Stimulated activated CD4-positive, alpha-beta T cell treated with anti-CD3 and anti-CD28 coated beads, TNF-alpha, amount 100 ng/mL, for 48 hours (primary cell): ENCODE measurements at regions not wholly inside any gene's neighbourhood (a gene's known extent, or its start where the extent isn't known, plus 50 kb on each side); places are given as distances from the start of the nearest gene placed in this dataset.
"Not testable (repeated sequence)": the region's sequence is repeated elsewhere in the genome, so short reads cannot be mapped to it uniquely, and the experiment has no call there.

Experiments used
- DNase-seq, 3 donors: peaks; one replicate each; pipeline ENCODE4 v3.0.0-alpha.2; 2020; ENCODE audit warnings: low read depth in 3 of 3

DNA sequence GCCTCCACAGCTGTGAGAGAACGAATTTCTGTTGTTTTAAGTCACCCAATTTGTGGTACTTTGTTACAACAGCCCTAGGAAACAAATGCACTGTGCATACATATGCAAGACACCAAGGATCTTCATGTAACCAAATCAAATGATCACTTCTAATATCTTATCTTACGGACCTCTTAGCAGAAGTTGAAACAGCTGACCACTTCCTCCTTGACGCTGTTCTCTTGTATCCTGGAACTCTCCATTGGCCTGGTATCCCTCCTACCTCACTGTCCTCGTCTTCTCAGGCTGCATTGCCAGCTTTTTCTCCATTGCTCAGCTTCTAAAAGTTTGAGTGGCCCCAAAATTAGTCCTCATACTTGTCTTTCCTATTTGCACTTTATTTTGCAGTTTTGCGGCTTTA, 200.4 kb downstream of the DLEU7 start:
- no peak for DNase-seq

DNA sequence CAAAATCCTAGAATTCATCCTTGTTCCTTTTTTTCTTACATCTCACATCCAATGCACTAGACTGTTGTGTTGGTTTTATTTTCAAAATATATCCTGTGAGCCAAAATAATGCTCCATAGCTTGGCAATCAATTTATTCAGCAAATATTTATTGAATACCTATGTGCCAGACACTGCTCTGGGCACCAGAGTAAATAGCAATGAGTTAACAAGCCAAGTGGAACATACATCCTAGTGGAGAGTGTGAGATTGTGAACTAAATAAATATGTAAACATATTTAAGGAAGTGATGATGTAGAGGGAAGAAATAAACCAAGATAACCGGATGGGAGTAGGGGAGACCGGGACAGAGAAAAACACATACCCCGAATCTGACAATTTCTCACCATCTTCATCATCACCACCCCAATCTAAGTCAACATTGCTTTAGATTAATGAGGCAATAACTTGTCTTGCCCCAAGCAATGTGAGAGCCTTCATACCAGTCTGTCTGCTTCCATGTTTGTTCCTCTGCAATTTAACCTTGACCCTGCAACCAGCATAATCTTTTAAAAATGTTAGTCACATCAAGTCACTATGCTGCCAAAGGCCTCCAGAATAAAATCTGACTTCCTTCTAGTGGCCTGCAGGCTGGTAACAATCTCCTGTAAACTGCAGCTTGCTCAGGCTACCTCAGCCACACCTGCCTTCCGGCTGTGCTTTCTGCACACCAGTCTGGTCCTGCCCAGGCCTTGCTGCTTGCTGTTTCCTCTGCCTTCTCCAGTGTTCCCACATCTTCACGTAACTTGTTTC, 199.2 kb downstream of the DLEU7 start:
- DNase-seq = no peak

DNA sequence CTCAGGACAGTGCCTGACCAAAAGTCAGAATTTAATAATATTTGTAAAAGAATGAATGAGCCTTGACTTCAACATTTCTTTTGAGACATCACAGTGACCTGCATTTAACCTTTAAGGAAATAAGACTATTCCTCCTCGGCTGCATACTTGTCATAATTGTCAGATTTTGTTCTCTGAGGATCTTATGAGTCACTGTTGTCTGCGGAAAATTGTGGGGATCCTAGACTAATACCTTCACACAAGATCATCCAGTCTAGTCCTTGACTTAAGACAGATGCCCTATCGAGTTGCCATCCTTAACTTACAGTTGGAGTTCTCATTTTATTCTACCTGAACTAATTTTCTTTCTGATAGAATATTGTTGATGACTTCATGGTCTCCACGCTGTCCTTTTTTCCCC, 198.4 kb downstream of the DLEU7 start:
- DNase-seq = no peak

DNA sequence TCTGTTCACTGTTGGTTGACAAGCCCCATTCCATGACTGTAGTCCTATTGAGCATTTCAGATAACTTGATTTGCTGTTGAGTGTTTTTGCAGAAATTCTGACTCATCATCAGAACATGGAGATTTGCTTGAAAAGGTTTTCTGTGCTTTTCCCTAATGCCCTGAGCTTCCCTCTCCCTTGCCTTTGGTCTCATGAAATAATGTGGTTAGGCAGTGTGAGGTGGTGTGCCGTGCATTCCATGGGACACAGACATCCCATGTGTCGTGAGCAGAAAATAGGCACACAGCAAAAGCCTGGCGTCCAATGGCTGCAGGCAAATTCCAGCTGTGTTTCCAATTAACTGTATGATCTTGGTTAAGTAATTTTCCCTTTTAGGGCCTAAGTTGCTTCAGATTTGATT, 197.4 kb downstream of the DLEU7 start:
- DNase-seq = no peak

DNA sequence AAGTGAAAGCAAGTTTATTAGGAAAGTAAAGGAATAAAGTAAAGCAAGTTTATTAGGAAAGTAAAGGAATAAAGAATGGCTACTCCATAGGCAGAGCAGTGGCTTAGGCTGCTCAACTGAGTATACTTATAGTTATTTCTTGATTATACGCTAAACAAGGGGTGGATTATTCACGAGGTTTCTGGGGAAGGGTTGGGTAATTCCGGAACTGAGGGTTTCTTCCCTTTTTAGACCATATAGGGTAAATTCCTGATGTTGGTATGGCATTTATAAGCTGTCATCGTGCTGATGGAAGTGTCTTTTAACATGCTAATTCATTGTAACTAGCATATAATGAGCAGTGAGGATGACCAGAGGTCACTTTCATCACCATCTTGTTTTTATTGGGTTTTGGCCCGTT, 194.3 kb downstream of the DLEU7 start:
- no peak for DNase-seq

DNA sequence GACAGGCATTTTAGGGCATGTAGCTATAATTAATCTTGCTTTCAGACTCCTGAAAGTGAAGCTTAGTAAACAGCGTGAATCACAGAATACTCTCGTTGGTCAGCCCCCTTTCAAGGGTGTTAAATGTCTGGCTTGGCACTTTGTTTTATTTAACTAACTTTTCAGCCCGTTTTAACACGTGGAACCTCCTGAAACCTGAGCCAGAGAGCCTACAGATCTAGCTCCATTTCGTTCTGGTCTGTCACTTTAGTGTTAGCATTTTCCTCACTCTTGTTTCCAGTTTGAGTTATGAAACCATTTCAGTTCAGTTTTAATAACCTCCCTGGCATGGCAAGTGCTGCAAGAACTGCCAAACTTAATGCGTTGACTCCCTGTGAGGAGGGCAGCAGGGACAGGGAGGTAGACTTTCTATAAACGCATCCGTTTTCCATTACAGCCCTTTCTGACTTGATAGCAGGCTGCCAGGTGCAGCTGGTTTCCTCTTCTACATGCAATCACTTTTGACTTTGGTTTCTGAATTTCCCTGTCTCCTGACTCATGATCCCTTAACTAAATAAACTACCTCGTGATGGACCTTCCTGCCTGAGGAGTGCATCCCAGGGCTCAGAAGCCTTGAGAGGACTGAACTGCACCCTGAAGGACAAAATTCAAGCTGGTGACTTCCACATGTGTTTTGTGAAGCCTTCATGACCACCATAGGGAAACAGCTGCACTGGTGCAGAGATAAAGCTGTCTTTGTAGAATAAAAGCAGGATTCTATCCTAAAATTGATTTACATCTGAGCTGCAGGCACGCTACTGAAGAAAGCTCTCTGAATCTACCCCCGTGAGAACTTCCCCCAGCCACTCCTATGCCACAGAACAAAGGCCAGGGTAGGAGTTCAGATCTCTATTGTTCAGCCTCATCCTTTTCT, 192.6 kb downstream of the DLEU7 start:
- DNase-seq = no peak

DNA sequence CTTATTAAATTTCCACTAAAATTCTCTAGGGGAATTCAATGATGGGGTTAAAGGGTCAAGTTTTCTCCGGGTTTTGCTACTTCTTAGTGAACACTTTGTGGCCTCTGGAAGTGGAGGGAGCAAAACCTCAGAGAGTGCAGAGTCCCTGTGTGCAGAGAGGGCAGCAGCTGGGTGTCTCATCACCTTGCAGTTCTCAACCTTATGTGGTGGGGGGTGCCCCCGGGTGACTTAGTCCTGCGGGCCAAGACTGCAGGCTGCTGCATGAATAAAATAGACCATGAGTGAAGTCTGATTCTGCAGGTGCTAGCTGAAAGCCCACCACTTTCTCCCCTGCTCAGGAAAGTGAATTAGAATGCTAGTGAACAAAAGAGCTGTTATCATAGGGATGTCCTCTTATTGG, 191.6 kb downstream of the DLEU7 start:
- DNase-seq = no peak

DNA sequence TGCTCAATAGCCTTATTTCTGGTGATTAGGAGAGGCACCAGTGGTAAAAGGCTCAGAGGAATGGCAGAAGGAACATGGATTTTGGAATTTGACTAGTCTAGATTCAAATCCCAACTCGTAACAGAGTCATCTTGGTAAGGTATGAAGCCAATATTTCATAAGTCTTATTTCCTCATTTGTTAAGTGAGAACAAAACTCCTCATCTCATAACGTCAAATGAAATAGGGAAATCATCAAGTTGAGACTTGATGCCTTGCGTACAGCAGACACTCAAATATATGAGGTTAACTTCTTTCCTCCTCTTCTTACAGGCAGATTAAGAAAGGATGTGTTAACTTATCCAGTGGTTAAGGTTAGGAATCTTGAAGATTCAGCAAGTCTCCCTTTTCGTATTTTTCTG, 189.2 kb downstream of the DLEU7 start:
- DNase-seq = no peak

DNA sequence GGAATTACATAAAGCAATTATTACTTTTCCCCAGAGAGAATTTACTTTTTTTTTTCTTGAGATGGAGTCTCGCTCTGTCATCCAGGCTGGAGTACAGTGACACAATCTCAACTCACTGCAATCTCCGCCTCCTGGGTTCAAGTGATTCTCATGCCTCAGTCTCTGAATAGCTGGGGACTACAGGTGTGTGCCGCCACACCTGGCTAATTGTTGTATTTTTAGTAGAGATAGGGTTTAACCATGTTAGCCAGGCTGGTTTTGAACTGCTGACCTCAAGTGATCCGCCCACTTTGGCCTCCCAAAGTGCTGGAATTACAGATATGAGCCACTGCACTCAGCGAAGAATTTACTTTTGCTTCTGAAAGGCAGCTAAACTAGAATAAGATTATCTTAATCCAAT, 181.6 kb downstream of the DLEU7 start:
- DNase-seq = not testable (repeated sequence)

DNA sequence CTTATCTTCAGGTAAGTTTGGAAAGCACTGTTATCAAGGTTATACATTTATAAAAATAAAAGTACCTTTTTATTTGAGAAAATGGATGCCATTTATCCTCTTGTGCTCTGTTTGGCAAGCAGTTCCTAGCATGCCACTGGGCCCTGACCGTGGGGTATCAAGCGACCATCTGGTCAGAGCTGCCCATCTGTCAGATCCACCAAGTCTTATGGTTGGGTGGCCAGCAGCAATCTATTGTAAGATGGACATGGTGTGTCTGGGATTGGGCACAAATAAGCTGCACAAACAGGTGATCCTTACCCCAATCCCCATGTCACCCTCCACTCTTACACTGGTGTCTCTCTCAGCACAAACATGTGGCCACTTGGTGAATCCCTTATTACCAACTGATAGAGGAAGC, 178.5 kb downstream of the DLEU7 start:
- DNase-seq = no peak

DNA sequence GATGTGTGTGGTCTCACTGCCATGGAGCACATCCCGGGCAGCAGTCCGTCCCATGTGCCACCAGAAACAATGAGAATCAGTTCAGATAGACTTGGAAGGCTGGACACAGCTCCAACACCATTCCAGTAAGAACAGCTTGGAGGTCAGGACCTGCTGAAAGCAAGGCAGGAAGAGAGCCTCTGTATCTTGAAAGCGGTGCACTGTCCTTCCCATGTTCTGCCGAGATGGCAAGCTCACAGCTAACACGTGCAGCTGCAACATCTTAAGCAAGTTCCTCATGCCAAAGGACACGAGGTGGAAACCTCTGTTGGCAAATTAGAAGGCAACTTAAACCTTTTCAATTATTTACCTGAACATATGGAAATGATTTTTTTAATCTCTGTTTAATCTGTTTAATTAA, 175.4 kb downstream of the DLEU7 start:
- no peak for DNase-seq

DNA sequence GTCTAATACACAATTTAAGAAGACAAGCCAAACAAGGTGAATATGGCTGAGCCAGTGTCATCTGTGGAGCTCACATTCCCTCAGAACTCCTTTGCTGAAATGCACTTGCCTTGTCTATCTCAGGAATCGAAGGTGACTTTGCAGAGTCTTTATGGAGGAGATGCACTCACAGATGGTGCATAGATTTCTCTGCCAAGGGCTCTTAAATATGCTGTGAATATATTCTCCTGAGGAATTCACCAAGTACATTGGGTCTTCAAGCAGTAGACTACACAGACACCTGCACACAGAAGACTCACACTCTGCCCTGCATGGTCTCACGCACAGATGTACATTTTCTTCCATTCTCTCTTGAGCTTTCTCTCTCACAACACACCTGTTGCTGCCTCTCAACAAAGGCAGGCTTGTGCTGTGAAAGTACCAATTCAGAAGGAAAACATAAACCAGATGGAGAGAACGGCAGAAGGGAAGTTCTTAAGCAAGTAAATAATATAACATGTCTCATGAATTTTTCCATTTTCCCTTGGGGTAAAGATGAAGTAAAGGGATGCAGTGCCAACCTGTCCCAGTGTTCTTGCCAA, 174.7 kb downstream of the DLEU7 start:
- no peak for DNase-seq

DNA sequence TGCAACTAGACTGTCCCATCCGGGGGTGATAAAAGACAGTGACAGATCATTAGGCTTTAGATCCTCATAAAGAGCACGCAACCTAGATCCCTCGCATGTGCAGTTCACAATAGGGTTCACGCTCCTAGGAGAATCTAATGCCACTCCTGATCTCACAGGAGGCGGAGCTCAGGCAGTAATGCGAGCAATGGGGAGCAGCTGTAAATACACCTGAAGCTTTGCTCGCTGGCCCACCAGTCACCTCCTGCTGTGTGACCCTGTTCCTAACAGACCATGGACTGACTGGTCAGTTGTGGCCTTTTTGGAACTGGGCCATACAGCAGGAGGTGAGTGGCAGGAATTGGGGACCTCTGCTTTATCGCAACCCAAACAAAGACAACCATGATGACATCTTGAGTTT, 173.2 kb downstream of the DLEU7 start:
- DNase-seq = no peak

DNA sequence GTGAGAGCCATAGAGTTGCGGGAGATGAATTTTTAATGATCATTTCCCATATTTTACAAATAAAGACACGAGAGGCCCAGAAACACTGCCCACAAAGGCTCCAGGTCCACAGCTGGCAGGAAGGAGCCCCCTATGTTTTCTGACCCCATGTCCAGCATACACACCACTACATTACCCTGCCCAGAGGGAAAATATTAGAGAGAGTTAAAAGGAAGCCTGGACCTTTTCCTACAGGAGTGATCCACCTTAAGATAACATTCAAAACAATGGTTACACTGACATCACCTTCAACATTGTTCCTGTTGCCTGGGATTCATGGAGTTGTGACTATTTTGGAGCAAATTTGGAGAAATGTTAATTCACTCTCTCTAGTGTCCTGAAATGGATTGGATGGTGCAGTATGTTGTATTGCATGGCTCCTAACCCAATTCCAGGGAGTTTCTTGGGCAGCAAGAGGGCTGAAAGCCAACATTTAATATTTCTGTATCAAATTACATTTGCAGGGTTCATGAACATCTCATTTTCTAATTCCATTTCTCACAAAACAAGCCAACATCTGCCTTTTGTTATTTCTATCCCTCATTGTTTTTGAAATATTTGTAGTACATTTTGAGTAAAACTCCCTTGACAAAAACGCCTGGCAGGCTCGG, 172.5 kb downstream of the DLEU7 start:
- no peak for DNase-seq

DNA sequence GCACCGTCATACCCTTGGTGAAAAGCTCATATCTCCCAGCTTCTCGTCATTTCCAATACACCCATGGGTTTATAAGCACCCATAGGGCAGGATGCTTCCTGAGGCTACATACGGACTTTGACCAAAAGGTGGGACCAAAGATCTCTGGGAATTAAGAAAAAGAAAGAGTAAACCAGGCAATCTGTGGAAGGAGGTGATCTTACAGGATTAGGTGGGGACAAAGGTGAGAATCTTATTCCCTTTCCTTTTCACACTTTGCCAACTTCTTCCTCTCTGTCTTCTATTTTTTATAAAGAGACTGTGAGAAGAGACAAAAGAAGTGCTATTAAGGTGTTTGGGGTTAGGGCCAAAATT, 172.0 kb downstream of the DLEU7 start:
- no peak for DNase-seq

DNA sequence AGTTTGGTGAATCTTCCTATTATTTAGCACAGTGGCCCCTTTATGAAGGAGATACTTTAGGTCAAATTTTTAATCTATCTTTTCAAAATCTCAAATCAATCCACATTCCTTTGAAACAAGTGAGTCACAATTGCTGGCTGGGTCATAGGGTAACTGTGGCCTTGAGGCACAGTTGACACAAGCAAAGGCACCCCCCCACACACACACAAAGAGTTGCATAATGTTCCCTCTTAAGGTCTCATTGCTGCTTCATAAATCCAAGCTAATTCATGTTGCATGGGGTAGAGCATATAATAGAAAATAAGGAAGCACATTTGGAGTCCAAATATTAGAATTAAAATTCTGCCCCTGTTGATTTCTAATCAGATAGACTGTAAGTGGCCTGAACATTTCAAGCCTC, 171.5 kb downstream of the DLEU7 start:
- DNase-seq = no peak

DNA sequence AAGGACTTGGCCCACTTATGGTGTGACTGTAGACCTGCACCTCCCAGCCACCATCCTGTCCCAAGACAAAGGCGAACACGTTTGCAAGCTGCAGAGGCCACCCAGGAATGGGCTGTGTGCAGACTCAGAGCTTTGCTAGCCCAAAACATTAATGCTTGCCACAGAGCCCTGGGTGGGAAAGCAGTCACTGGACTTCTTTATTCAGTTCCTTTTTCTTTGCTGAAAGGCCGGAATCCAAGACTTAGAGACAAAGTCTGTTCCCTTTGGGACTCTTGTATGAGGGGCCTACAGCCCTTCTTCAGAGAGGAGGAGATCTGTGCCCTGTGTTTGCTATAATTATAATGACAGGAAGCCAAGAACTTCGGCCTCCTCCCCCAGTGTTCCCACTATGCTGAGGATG, 167.8 kb downstream of the DLEU7 start:
- no peak for DNase-seq

DNA sequence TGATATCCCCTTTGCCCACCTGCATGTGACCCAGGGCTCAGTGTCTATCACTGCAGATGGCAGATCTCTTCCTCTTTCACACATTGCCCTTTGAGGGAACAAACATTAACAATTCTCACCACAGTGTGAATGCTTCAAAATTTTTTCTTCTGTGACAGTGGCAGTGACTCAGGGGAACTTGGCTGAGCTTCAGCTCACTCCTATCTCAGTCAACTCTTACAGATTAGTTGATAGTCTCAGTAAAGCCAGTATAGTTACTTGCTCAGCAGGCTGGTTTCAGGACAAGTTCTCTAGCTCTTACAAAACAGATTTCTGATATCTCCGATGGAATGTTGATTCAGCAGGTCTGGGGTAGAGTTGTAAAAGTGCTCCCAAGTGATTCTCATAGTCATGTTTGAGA, 166.9 kb downstream of the DLEU7 start:
- DNase-seq = no peak

DNA sequence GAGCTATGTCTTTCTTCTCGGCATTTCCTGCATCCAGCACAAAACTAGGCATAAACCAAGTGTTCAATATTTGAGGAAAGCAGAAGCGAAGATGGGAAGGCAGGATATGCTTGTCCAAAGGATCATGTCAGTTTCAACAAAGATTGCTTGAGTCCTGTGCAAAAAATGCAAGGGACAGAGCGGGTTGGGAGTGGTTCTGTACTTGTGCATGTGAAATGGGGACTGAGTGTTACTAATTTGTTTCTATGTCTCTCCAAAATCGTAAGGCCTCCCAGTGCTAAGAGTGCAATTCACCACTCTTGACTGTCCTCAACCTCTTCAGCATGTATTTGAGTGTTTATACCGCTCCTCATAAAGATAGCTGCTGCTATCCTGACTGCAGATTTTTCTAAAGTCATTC, 166.2 kb downstream of the DLEU7 start:
- no peak for DNase-seq

DNA sequence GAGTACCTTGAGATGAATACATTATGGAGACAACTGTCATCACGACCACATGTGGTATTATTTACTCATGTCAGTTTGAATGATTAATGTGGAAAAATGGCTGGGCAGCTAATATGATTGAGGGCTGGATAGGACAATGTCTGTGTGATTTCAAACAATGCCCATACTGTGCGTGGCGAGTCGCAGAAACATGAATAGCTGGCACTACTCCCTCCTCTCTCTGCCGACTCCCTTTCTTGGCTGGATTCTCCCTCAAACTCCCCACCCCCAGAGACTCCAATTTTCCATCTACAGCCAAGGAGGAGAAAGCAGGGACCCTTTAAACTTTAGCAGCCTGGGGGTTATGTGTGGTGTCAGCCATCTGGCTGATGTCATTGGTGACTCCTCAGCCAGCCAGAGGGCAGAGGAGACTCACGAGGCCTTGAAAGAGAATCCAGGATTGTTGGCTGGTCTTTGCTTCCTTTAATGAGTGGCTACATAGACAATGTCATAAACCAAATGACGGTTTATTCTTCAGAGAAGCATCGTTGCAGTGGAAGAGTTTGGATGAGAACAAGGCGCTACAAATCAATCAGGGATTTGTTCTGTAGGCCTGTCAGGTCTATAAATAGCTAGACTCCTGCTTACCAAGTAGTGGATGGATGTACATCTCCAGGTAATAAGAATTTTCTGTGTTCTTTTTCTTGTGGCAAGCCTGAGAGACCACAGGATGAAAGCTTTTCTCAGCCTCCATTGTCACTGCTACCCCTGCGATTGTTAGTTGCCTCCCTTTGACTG, 165.6 kb downstream of the DLEU7 start:
- DNase-seq = no peak

DNA sequence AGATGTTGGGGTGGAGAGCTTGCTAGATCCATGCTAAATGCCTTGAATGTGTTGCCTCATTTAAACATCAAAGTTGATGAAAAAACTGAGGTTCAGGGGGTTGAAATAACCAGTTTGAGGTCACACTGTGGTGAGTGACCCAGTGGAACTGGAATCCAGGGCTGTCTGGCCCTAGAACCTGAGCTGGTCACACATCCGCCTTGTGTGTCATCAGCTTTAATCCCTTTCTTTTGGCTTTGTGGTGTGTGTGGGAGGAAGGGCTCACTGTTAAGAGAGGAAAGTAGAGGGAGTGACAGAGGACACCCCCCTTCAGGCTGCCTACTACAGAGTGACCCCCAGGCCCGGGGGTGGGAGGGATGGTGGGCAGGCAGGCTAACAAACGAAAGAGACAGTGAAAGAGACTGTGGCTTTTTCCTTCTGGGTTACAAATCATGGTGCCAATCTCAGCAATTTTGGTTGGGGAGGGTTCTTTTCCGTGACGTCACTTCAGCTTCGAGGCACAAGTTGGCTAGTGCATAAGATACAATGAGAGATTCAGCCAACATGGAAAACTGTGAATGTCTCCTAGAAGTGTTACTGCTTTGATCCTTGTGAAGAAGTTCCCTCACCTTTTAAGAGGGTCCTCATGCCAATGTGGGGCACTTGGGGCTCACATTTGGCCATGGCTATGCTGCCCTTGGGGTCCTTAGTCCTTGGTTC, 164.9 kb downstream of the DLEU7 start:
- DNase-seq = no peak
